ENCODE measurements at regions not wholly inside any gene's neighbourhood (a gene's known extent, or its start where the extent isn't known, plus 50 kb on each side); places are given as distances from the start of the nearest gene placed in this dataset.
A peak's percentile ranks its signal among the peaks of the same experiment; 100 is the strongest.
"Not testable (repeated sequence)": the region's sequence is repeated elsewhere in the genome, so short reads cannot be mapped to it uniquely, and the experiment has no call there.

GRCh38 chr1:68881330-68882194, 384.7 kb upstream of the DEPDC1 start:
- not testable (repeated sequence) for DNase-seq

GRCh38 chr1:68889471-68889870, 392.6 kb upstream of the DEPDC1 start:
- DNase-seq = no peak

GRCh38 chr1:68890736-68891135, 393.9 kb upstream of the DEPDC1 start:
- no peak for DNase-seq

- DNase-seq = no peak
Observed at GRCh38 chr1:68904477-68904876, 407.6 kb upstream of the DEPDC1 start.

- no peak for DNase-seq
Observed at GRCh38 chr1:68906431-68906830, 409.5 kb upstream of the DEPDC1 start.

- no peak for DNase-seq
Observed at GRCh38 chr1:68907491-68907890, 410.6 kb upstream of the DEPDC1 start.

GRCh38 chr1:68908316-68908715, 411.4 kb upstream of the DEPDC1 start:
- DNase-seq = no peak

- peak; percentile 47 for DNase-seq
Observed at GRCh38 chr1:68916221-68916902, 419.5 kb upstream of the DEPDC1 start.

GRCh38 chr1:68917456-68917855, 420.6 kb upstream of the DEPDC1 start:
- peak; percentile 32 for DNase-seq

GRCh38 chr1:68918563-68918962, 421.7 kb upstream of the DEPDC1 start:
- no peak for DNase-seq

- no peak for DNase-seq
Observed at GRCh38 chr1:68919075-68919474, 422.2 kb upstream of the DEPDC1 start.

- not testable (repeated sequence) for DNase-seq
Observed at GRCh38 chr1:68923475-68924088, 426.7 kb upstream of the DEPDC1 start.

- DNase-seq = no peak
Observed at GRCh38 chr1:68930101-68930500, 433.2 kb upstream of the DEPDC1 start.

- no peak for DNase-seq
Observed at GRCh38 chr1:68936530-68936929, 439.6 kb upstream of the DEPDC1 start.

GRCh38 chr1:68938051-68938666, 441.3 kb upstream of the DEPDC1 start:
- no peak for DNase-seq

GRCh38 chr1:68950036-68950435, 453.2 kb upstream of the DEPDC1 start:
- DNase-seq = no peak

- DNase-seq = no peak
Observed at GRCh38 chr1:68953311-68953710, 456.4 kb upstream of the DEPDC1 start.

- DNase-seq = no peak
Observed at GRCh38 chr1:68954841-68955240, 458.0 kb upstream of the DEPDC1 start.

GRCh38 chr1:68955424-68955823, 458.5 kb upstream of the DEPDC1 start:
- DNase-seq = no peak

- no peak for DNase-seq
Observed at GRCh38 chr1:68958958-68959357, 462.1 kb upstream of the DEPDC1 start.

- no peak for DNase-seq
Observed at GRCh38 chr1:68959461-68960030, 462.7 kb upstream of the DEPDC1 start.

GRCh38 chr1:68961143-68961542, 464.3 kb upstream of the DEPDC1 start:
- DNase-seq = no peak

GRCh38 chr1:68963353-68963752, 466.5 kb upstream of the DEPDC1 start:
- no peak for DNase-seq

Measured in left hindlimb (tissue), 1 donor.